EL (cell line): ENCODE measurements at regions not wholly inside any gene's neighbourhood (a gene's known extent, or its start where the extent isn't known, plus 50 kb on each side); places are given as distances from the start of the nearest gene placed in this dataset.

Source experiments
- DNase-seq: peaks from one replicate; pipeline ENCODE4 v3.0.0-alpha.2; 2016

DNA sequence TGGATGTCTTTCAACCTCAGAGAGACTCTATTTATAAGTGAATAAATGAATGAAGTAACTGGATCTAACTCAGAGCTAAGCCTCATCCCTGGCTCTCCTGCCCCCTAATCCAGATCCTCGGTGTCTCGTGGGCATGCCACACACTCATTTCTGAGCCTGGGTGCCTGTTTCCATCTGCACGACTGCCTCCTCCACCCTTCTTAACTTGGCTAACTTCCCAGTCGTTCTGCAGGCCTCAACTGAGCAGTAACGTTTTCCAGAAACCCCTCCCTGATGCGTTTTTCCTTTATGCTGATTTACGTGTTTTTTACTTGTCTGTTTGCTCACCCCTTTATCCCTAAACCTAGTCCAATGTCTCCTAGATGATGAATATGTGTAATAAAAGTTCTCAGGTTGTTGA is 186.9 kb upstream of the HS3ST1 start:
- no peak for DNase-seq

DNA sequence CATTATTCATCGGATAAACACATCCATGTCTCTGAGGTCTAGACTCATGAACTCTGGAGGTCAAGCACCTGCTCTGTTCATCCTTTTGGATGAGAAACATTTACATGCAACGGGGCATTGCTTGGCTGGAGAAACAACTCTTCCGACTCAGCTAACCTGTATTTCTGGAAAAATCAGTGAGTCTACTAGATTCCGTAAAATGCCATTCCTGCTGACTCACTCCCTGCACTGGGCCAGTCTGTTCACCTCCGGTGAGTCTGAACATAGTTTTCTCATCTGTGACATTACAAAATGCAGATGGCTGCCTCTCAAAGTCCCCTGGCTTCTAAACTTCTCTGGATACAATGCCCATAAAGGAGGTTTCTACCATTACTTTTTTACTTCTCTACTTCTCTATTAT is 185.7 kb upstream of the HS3ST1 start:
- no peak for DNase-seq

GRCh38 chr4:11611868-11612267 is 183.2 kb upstream of the HS3ST1 start:
- no peak for DNase-seq

- DNase-seq = no peak
These were observed 181.1 kb upstream of the HS3ST1 start for GRCh38 chr4:11609751-11610150.

- no peak for DNase-seq
These were observed 180.3 kb upstream of the HS3ST1 start for GRCh38 chr4:11608992-11609391.

DNA sequence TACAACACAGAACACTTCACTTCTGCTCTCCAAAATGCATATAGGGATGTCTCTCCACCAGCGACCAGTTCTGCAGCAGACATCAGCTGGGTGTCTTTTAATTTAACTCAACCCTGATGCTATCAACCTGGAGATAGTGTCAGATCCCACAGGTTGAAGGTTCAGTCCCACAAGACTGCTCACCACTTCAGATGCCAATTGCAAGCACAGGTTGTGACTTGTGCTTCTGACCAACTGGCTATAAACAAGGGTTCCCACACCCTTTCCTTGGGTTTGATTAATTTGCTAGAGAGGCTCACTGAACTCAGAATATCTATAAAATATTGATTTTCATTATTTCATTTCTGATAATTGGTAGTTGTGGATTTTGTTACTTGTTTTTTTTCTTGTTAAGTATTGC is 177.4 kb upstream of the HS3ST1 start:
- no peak for DNase-seq

- no peak for DNase-seq
These were observed 176.9 kb upstream of the HS3ST1 start for GRCh38 chr4:11605597-11605996.

DNA sequence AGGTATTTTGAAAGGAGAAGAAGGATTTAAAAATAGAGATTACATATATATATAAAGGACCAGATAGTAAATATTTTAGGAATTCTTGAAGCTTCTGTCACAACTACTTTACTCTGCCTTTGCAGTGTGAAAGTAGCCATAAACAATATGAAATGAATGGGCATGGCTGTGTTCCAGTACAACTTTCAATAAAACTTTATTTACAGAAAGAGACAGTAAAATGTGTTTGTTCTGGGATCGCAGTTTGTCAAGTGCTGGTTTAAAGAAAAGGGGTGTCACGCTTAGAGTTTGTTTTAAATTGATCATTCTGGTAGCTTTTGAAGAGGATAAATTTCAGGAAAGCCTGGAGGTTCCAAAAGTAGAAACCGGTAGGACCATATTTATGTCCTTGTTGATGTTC is 176.1 kb upstream of the HS3ST1 start:
- DNase-seq = no peak

GRCh38 chr4:11603591-11604194 is 175.0 kb upstream of the HS3ST1 start:
- DNase-seq = no peak

- DNase-seq = no peak
These were observed 174.1 kb upstream of the HS3ST1 start for GRCh38 chr4:11602606-11603340.

- no peak for DNase-seq
These were observed 170.4 kb upstream of the HS3ST1 start for GRCh38 chr4:11599064-11599463.

- DNase-seq = no peak
These were observed 169.9 kb upstream of the HS3ST1 start for GRCh38 chr4:11598591-11598990.

- DNase-seq = no peak
These were observed 168.8 kb upstream of the HS3ST1 start for GRCh38 chr4:11597506-11597905.

- no peak for DNase-seq
These were observed 168.3 kb upstream of the HS3ST1 start for GRCh38 chr4:11596989-11597388.

GRCh38 chr4:11593576-11594116 is 165.0 kb upstream of the HS3ST1 start:
- no peak for DNase-seq

- DNase-seq = no peak
These were observed 163.6 kb upstream of the HS3ST1 start for GRCh38 chr4:11592276-11592675.

- no peak for DNase-seq
These were observed 161.4 kb upstream of the HS3ST1 start for GRCh38 chr4:11590132-11590531.

DNA sequence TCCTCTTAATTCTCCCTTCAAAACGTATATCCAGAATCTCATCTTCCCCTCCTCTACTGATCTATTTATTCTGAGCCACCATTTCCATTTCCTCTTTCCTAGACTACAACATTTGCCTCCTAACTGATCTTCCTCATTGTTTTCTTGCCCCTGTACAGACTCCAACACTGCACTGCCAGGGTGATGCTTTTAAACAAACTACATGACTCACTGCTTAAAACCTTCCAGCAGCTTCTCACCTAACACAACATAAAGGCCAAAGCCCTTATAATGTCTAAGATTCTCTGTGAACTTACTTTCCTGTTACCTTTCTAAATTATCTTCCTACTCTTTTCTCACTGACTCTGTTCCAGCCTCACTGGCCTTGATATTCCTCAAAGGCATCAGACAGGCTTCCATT is 161.0 kb upstream of the HS3ST1 start:
- no peak for DNase-seq

DNA sequence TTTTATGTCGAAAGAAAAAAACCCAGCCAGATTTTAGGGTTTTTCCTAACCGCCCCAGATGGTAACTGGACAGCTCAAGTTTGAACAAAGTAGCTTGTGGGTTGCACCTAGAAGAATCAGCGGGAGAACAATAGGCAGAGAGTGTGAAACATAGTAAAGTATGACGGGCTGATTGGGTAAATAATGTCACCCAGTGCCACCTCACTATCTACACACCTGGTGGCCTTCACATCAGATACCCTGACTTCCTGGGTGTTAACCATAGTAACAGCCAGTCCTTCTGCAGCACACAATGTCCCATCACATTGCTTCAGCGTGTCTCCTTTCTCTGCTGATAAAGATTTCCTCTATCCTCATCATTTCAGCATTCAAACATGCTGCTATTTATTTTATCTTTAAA is 159.1 kb upstream of the HS3ST1 start:
- DNase-seq = no peak

DNA sequence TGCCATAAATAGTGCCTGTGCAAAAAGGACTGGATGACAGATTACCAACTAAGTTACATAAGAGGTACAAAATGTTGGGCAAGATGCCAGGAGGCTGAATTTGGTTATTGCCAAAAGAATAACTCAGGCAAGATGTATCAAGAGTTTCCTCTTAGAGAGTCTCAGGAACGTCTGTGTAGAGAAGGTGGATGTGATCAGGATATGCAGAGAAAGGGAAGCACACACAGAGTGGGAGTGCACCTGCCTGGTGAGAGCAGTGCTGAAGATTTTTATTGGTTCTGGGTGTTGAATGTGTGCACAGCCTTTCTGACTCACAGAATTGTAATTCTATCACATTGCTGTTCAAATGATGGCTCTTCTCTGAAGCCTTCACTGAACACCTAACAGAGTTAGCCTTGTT is 156.8 kb upstream of the HS3ST1 start:
- no peak for DNase-seq

- no peak for DNase-seq
These were observed 139.8 kb upstream of the HS3ST1 start for GRCh38 chr4:11568511-11568910.

- DNase-seq = no peak
These were observed 137.8 kb upstream of the HS3ST1 start for GRCh38 chr4:11566444-11567022.

DNA sequence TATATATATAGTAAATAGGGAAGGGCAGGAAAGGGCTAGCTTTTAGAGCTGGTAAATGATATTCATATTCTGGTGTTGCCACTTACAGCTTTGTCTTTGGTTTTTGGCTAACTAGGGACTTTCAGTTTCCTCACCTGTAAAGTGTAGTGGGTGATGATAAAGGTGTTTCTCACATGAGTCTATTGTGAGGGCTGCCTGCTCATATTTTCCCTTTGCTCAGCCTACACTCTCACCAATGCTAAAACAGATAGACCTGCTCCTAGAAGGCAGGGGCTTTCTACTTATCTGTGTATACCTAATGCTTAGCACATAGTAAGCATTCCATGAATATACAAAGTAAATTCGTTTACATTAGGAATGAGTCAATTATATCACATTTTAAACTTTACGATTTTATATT is 137.2 kb upstream of the HS3ST1 start:
- DNase-seq = no peak

GRCh38 chr4:11565213-11565612 is 136.5 kb upstream of the HS3ST1 start:
- DNase-seq = no peak
